Activated CD4-positive, alpha-beta T cell treated with anti-CD3 and anti-CD28 coated beads, Interleukin-2, amount 10 ng/mL, durations not matched to agents 7 days and 5 days (primary cell): ENCODE measurements at regions not wholly inside any gene's neighbourhood (a gene's known extent, or its start where the extent isn't known, plus 50 kb on each side); places are given as distances from the start of the nearest gene placed in this dataset.

ENCODE experiments used
- CTCF ChIA-PET: fragments of 350-600 bp; sonication (Branson Sonifier 250); formaldehyde crosslinking; loops from one replicate; lab custom pipeline; 2021; ENCODE audit warnings: antibody characterized with exemption; lab: Charles Lee
- POLR2A ChIA-PET: fragments of 350-600 bp; sonication (Branson Sonifier 250); formaldehyde crosslinking; loops from one replicate; lab custom pipeline; 2021; ENCODE audit warnings: antibody characterized with exemption; lab: Charles Lee
- DNase-seq: peaks from one replicate; pipeline ENCODE4 v3.0.0-alpha.2; 2020
- H3K27ac Mint-ChIP-seq: one replicate; pipeline ENCODE4 v1.8.0; 2021; ENCODE audit warnings: mild to moderate bottlenecking, moderate library complexity, mixed read lengths
- H3K27me3 Mint-ChIP-seq: one replicate; pipeline ENCODE4 v1.8.0; 2021; ENCODE audit warnings: mixed read lengths
- H3K36me3 Mint-ChIP-seq: one replicate; pipeline ENCODE4 v1.8.0; 2021; ENCODE audit warnings: low read depth, mixed read lengths
- H3K4me1 Mint-ChIP-seq: one replicate; pipeline ENCODE4 v1.8.0; 2021; ENCODE audit warnings: mixed read lengths
- H3K4me3 Mint-ChIP-seq: one replicate; pipeline ENCODE4 v1.8.0; 2021; ENCODE audit warnings: mild to moderate bottlenecking, moderate library complexity, mixed read lengths
- H3K9me3 Mint-ChIP-seq: one replicate; pipeline ENCODE4 v1.8.0; 2021; ENCODE audit warnings: mixed read lengths

DNA sequence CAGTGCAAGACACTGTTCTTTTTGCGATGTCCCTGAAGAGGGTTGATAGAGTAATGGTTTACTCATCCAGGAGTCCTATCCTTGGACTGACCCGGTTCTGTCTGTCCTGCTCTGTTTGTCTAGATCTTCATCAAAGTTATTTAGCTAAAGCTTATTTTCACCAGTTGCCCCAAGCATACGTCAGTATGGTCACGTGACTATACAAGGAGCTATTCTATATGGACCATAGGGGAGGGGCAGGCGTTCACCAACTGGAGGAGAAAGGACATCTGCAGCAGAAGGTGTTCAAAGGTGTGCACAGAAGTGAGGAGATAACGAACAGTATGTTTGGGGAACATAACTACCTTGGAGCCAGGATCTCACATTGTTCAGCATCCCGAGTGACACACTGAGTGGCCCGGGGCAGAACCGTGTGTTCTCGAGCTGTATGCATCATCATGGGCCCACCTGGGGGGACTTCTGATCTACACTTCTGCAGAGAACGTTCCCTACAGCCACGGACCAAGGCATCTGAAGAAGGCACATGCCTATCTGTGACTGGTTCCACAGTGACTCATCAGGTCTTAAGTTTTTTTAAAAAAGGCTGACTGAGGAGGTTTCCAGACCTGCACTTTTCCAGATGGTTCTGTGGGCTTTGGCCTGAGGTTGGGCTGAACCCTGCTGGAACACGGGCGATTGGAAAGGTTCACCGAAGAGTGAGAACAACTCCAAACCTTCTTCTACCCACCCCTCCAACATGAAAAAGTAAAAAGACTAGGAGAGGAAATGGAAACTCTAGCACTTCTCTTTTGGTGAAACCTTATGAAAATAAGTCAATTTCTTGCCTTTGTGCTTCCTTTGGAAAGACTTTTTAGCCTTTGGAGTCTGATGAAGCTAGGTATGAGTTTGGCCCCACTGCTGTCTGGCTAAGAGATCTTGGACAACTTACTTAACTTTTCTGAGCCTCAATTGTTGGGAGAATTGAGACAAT is 68.6 kb upstream of the YWHAQ start:
- DNase-seq = no peak
- peaks cover 3% of the 10 kb centered on the region for H3K27me3 Mint-ChIP-seq
- H3K4me1 Mint-ChIP-seq = peaks cover 50% of the 10 kb centered on the region
- peaks cover 3% of the 10 kb centered on the region for H3K9me3 Mint-ChIP-seq
- peak overlapping the region; percentile 43 for H3K27ac Mint-ChIP-seq
- ChIA-PET CTCF (interaction anchor here (1.0 to 1.4 kb wide), 4 partner anchors 10 to 42 kb away, joined by 3 to 4 read pairs (median 3); no protein-coding TSS in a partner anchor), POLR2A (no interaction called here)
- peaks cover 7% of the 10 kb centered on the region for H3K36me3 Mint-ChIP-seq
- H3K4me3 Mint-ChIP-seq = no peak overlapping the region

DNA sequence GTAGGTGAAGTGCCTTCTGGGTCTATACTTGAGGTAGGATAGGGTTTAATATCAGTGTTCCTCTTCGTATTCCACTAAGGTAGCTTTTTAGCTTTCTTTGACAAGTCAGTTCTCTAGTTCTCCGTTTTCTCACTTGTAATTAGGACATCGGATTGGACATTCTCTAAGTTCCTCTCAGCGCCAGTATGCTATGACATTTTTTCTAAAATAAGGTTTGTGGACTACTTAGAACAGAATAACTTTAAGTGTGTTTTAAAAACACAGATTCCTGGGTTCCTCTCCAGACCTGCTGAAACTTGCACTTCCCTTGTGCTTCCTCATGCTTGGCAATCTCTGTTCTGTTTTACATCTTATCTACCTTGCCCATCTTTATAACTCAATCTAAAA is 69.3 kb upstream of the YWHAQ start:
- ChIA-PET POLR2A (no interaction called here), CTCF (no interaction called here)
- Mint-ChIP-seq H3K27me3 (peaks cover 3% of the 10 kb centered on the region), H3K9me3 (peaks cover 3% of the 10 kb centered on the region), H3K36me3 (peaks cover 7% of the 10 kb centered on the region), H3K4me1 (peaks cover 56% of the 10 kb centered on the region), H3K4me3 (no peak overlapping the region), H3K27ac (no peak overlapping the region)
- no peak for DNase-seq

DNA sequence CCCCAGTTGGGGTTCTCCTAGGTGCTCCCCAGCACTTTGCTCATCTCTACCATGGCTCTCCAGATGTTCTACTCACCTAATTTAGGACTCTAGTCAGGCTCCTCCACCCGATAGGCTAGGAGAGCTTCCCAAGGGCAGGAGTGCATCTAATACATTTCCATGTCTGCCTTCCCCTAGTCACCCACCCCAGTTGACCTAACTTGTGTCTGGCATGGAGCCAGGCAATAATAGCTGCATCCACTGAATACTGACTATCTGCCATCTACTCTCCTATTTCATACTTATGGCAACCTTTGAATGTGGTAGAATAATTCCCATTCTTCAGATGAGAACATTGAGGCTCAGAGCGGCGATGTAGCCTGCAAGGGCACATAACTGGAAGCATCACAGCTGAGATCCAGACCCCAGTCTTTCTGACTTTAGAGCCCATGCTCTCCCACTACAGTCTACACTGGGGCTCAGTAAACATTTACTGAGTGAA is 71.8 kb upstream of the YWHAQ start:
- POLR2A ChIA-PET = interaction anchor here (1.4 kb wide), 1 partner anchor 47 kb away, joined by 3 read pairs; no protein-coding TSS in a partner anchor
- no peak for DNase-seq
- Mint-ChIP-seq H3K27ac (peak overlapping the region; percentile 70), H3K27me3 (peaks cover 3% of the 10 kb centered on the region), H3K4me3 (no peak overlapping the region), H3K36me3 (peaks cover 7% of the 10 kb centered on the region), H3K4me1 (peaks cover 58% of the 10 kb centered on the region), H3K9me3 (peaks cover 3% of the 10 kb centered on the region)
- CTCF ChIA-PET = interaction anchor here (0.8 to 3.4 kb wide), 9 partner anchors 8 to 96 kb away, joined by 3 to 20 read pairs (median 3); no protein-coding TSS in a partner anchor

DNA sequence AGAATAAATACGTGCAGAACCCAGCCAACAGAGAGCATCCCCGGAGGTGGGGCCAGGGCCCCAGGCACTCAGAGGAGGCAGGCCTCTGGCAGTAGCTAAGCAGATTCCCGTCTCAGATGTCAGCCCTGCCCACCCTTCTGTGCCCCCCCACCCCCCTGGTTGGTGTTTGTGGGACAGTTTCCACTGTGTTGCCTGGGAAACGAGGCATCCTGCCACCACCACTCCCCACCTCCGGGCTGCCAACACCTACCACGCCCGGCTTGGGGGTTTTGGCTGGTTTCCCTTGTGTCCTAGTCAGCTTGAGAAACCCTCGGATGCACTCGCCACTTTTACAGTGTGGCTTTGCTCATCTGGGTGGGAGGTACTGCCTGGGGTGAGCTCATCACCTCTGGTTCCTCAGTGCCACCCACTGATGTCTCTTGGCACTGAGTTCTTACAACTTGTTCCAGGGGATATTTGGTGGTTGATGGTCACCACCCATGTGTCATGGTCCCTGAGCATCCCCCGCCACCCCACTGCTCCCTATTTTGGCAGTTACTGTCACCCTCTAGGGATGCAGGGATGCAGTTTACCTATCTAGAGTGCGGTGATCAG is 72.4 kb upstream of the YWHAQ start:
- Mint-ChIP-seq H3K27me3 (peaks cover 3% of the 10 kb centered on the region), H3K4me3 (peak overlapping the region; percentile 1), H3K36me3 (peaks cover 7% of the 10 kb centered on the region), H3K4me1 (peaks cover 56% of the 10 kb centered on the region), H3K9me3 (peaks cover 3% of the 10 kb centered on the region), H3K27ac (peak overlapping the region; percentile 70)
- POLR2A ChIA-PET = interaction anchor here (0.9 to 1.4 kb wide), 2 partner anchors 9 to 48 kb away, joined by 3 read pairs; no protein-coding TSS in a partner anchor
- CTCF ChIA-PET = interaction anchor here (0.8 to 3.4 kb wide), 10 partner anchors 8 to 97 kb away, joined by 3 to 20 read pairs (median 3); no protein-coding TSS in a partner anchor
- peak; percentile 87 for DNase-seq

DNA sequence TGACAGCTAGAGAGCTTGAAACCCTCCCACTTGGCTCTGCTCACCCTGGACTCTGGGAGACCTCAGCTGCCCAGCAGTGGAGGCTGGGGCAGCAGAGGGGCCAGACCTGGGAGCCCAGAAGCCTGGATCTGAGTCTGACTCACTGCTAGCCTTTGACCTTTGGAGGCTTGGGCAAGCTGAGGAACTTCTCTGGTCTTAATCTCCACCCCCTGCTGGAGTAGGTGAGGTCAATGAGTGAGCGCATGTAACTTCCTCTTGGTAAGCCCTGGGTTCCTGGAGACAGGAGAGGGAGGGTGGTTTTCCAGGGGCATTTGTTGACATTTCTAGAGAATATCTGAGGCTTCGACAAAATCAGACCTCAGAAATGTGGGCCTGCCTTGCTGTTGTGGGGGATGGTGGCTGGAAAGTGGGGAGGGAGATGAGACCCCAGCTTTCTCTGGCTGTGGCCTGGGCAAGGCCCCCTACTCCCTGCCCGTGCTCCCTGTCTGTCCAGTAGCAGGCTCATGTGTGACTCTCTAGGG is 73.0 kb upstream of the YWHAQ start:
- H3K9me3 Mint-ChIP-seq = peaks cover 3% of the 10 kb centered on the region
- peak overlapping the region; percentile 70 for H3K27ac Mint-ChIP-seq

DNA sequence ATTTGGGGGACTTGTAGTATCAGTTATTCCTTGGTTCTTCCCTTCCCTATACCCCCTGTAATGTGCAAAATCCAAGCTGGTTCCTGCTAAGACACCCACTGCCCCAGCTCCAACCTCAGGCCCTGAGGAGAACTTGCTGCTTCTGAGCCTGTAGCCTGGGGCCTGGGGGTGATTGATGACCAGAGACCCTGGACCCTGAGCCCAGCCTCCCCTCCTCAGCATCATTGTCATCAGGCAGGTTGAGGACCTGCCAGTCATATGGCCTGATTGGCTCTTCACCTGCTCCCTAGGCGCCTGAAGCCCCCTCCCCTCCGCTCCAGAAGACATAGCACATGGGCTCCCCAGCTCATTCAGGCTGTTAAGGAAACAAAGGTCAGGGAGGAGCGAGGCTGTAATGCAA is 73.8 kb upstream of the YWHAQ start:
- H3K27ac Mint-ChIP-seq = peak overlapping the region; percentile 61
- H3K4me1 Mint-ChIP-seq = peaks cover 55% of the 10 kb centered on the region
- H3K4me3 Mint-ChIP-seq = no peak overlapping the region
- peaks cover 3% of the 10 kb centered on the region for H3K27me3 Mint-ChIP-seq
- peaks cover 8% of the 10 kb centered on the region for H3K36me3 Mint-ChIP-seq
- H3K9me3 Mint-ChIP-seq = peaks cover 3% of the 10 kb centered on the region
- ChIA-PET CTCF (interaction anchor here (0.6 to 3.4 kb wide), 4 partner anchors 9 to 158 kb away, joined by 3 to 20 read pairs (median 3); no protein-coding TSS in a partner anchor), POLR2A (interaction anchor here (0.7 kb wide), 1 partner anchor 15 kb away, joined by 10 read pairs; no protein-coding TSS in a partner anchor)
- no peak for DNase-seq

More for the DNA sequence above, 73.0 kb upstream of the YWHAQ start:
- CTCF ChIA-PET = interaction anchor here (0.8 to 3.4 kb wide), 9 partner anchors 9 to 85 kb away, joined by 3 to 20 read pairs (median 3); no protein-coding TSS in a partner anchor
- DNase-seq = peak; percentile 36
- POLR2A ChIA-PET = interaction anchor here (0.9 to 1.4 kb wide), 2 partner anchors 8 to 48 kb away, joined by 3 read pairs; no protein-coding TSS in a partner anchor
- Mint-ChIP-seq H3K4me1 (peaks cover 55% of the 10 kb centered on the region), H3K27me3 (peaks cover 3% of the 10 kb centered on the region), H3K36me3 (peaks cover 7% of the 10 kb centered on the region), H3K4me3 (no peak overlapping the region)

DNA sequence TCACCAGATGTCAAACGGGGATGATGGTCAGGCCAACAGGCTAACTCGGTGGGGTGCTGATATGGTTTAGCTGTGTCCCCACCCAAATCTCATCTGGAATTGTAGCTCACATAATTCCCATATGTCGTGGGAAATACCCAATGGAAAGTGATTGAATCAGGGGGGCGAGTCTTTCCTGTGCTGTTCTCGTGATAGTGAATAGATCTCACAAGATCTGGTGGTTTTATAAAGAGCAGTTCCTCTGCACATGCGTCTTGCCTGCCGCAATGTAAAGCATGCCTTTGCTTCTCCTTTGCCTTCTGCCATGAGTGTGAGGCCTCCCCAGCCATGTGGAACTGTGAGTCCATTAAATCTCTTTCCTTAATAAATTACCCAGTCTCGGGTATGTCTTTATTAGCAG is 74.4 kb upstream of the YWHAQ start:
- H3K4me1 Mint-ChIP-seq = peaks cover 55% of the 10 kb centered on the region
- peaks cover 8% of the 10 kb centered on the region for H3K36me3 Mint-ChIP-seq
- peak overlapping the region; percentile 14 for H3K27ac Mint-ChIP-seq
- POLR2A ChIA-PET = interaction anchor here (0.7 kb wide), 1 partner anchor 313 kb away, joined by 3 read pairs; no protein-coding TSS in a partner anchor
- H3K27me3 Mint-ChIP-seq = peaks cover 3% of the 10 kb centered on the region
- CTCF ChIA-PET = interaction anchor here (0.7 to 3.4 kb wide), 2 partner anchors 8 to 159 kb away, joined by 3 to 20 read pairs; no protein-coding TSS in a partner anchor
- DNase-seq = no peak
- H3K4me3 Mint-ChIP-seq = no peak overlapping the region
- H3K9me3 Mint-ChIP-seq = peaks cover 3% of the 10 kb centered on the region

DNA sequence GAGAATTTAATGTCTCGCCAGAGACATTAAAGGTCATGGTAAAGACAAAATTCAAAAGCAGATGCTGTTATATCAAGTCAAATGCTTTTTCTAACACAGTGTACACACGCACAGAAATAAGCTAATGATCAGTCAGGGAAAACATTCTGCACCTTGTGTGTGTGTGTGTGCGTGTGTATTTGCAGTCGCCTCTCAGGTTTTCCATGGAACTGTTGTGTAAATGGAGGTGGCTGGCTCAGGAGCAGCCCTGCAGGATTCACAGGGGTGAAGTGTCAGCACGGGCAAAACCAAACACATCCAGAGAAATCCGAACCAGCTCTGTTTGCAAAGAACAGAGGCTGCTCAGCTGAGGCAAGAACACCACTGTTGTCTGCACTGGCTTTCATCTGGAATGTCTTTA is 76.2 kb upstream of the YWHAQ start:
- POLR2A ChIA-PET = no interaction called here
- Mint-ChIP-seq H3K4me1 (peaks cover 62% of the 10 kb centered on the region), H3K36me3 (peaks cover 5% of the 10 kb centered on the region), H3K9me3 (no peaks in the 10 kb centered on the region), H3K4me3 (no peak overlapping the region), H3K27me3 (no peaks in the 10 kb centered on the region), H3K27ac (no peak overlapping the region)
- CTCF ChIA-PET = interaction anchor here (1.0 to 1.4 kb wide), 2 partner anchors 14 to 71 kb away, joined by 3 read pairs; no protein-coding TSS in a partner anchor
- no peak for DNase-seq

DNA sequence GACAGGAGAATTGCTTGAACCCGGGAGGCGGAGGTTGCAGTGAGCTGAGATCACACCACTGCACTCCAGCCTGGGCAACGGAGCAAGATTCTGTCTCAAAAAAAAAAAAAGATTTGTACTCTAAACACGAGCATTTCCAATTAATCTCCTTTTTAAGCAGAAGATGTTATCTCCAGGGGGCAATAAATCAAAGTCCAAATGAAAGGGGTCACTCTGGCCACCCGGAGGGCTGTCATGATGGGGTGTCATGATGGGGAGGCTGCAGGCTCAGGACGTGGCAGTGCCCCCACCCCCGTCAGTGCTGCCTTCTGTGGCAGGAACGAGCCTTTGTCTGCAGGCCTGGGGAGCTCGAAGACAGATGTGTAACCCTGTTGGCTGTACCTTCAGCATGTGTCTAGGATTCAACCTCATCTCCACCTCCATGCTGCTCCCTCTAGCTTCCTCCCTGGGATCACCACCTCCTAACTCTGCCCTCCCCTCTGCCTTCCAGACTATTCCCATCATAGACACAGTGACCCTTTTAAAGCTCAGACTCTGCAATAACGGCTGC is 76.9 kb upstream of the YWHAQ start:
- H3K4me1 Mint-ChIP-seq = peaks cover 62% of the 10 kb centered on the region
- no peak overlapping the region for H3K4me3 Mint-ChIP-seq

DNA sequence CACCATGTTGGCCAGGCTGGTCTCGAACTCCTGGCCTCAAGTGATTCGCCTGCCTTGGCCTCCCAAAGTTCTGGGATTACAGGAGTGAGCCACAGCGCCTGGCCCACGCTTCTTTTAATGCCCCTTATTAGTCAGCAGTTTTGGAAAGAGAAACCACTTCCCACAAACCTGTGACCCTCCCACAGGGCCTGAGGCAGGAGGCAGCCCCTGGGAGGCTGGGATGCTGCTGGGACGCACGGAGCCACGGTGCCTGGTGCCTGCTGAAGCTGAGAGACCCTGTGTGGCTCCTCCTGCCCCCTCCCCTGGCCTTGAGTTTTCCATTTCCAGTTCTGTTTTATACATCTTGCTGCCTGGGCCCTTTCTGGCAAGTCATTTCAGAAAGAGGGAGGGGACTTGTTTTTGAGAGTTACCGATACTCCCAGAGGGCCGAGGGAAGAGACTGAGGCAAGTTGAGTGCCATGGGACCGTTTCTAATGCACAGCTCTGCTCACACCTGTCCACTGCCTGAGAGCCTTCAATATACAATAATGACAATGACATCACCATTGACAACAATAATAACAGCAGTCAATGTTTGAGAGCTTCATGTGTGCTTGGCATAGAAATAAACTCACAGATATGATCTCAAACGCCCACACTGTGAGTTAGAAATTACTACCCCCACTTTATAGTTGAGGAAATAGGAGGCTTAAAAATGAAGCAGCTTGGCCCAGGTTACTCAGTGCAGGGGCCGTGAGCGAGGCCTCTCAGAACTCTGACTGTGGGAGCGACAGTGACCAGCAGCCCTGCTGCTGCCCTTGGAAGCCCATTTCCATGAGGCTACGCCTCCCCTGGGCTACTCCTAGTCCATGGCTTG is 78.1 kb upstream of the YWHAQ start:
- Mint-ChIP-seq H3K4me3 (no peak overlapping the region), H3K36me3 (peaks cover 1% of the 10 kb centered on the region), H3K9me3 (no peaks in the 10 kb centered on the region), H3K27ac (peak overlapping the region; percentile 47), H3K4me1 (peaks cover 55% of the 10 kb centered on the region), H3K27me3 (no peaks in the 10 kb centered on the region)
- no peak for DNase-seq
- CTCF ChIA-PET = interaction anchor here (0.7 to 1.6 kb wide), 5 partner anchors 10 to 154 kb away, joined by 3 to 9 read pairs (median 3); partner anchors contain the start of gene ADAM17
- POLR2A ChIA-PET = interaction anchor here (0.6 kb wide), 1 partner anchor 106 kb away, joined by 3 read pairs; no protein-coding TSS in a partner anchor

More for the DNA sequence above, 76.9 kb upstream of the YWHAQ start:
- CTCF ChIA-PET = interaction anchor here (0.6 to 1.4 kb wide), 5 partner anchors 15 to 1711 kb away, joined by 3 read pairs; no protein-coding TSS in a partner anchor
- POLR2A ChIA-PET = interaction anchor here (0.6 kb wide), 1 partner anchor 359 kb away, joined by 3 read pairs; no protein-coding TSS in a partner anchor
- no peak for DNase-seq
- H3K27ac Mint-ChIP-seq = no peak overlapping the region
- H3K9me3 Mint-ChIP-seq = no peaks in the 10 kb centered on the region
- no peaks in the 10 kb centered on the region for H3K27me3 Mint-ChIP-seq
- peaks cover 1% of the 10 kb centered on the region for H3K36me3 Mint-ChIP-seq
